D341Med (cell line): ENCODE measurements at regions not wholly inside any gene's neighbourhood (a gene's known extent, or its start where the extent isn't known, plus 50 kb on each side); places are given as distances from the start of the nearest gene placed in this dataset.

Experiments
- DNase-seq: peaks from one replicate; pipeline ENCODE4 v3.0.0; 2012; ENCODE audit warnings: low spot score

- no peak for DNase-seq
These were observed 137.3 kb upstream of the FRMD4A start for GRCh38 chr10:14468023-14468441.

- DNase-seq = no peak
These were observed 135.5 kb upstream of the FRMD4A start for GRCh38 chr10:14466257-14466656.

GRCh38 chr10:14460447-14460846 is 129.7 kb upstream of the FRMD4A start:
- DNase-seq = no peak

GRCh38 chr10:14459665-14460064 is 128.9 kb upstream of the FRMD4A start:
- no peak for DNase-seq

- no peak for DNase-seq
These were observed 126.1 kb upstream of the FRMD4A start for GRCh38 chr10:14456870-14457266.

GRCh38 chr10:14456218-14456869 is 125.6 kb upstream of the FRMD4A start:
- DNase-seq = no peak

- no peak for DNase-seq
These were observed 123.9 kb upstream of the FRMD4A start for GRCh38 chr10:14454629-14455028.

- DNase-seq = no peak
These were observed 123.5 kb upstream of the FRMD4A start for GRCh38 chr10:14454206-14454605.

- DNase-seq = no peak
These were observed 122.9 kb upstream of the FRMD4A start for GRCh38 chr10:14453593-14453992.

GRCh38 chr10:14451341-14451740 is 120.6 kb upstream of the FRMD4A start:
- DNase-seq = no peak

GRCh38 chr10:14450041-14450491 is 119.3 kb upstream of the FRMD4A start:
- no peak for DNase-seq

- DNase-seq = no peak
These were observed 118.6 kb upstream of the FRMD4A start for GRCh38 chr10:14449293-14449815.

GRCh38 chr10:14448197-14448990 is 117.7 kb upstream of the FRMD4A start:
- DNase-seq = no peak

- no peak for DNase-seq
These were observed 116.5 kb upstream of the FRMD4A start for GRCh38 chr10:14447094-14447839.

- DNase-seq = no peak
These were observed 108.9 kb upstream of the FRMD4A start for GRCh38 chr10:14439451-14440259.

GRCh38 chr10:14438576-14438975 is 107.9 kb upstream of the FRMD4A start:
- no peak for DNase-seq

GRCh38 chr10:14438057-14438456 is 107.3 kb upstream of the FRMD4A start:
- no peak for DNase-seq

GRCh38 chr10:14435976-14436632 is 105.4 kb upstream of the FRMD4A start:
- DNase-seq = no peak

- DNase-seq = no peak
These were observed 102.4 kb upstream of the FRMD4A start for GRCh38 chr10:14433147-14433546.

GRCh38 chr10:14431868-14432267 is 101.1 kb upstream of the FRMD4A start:
- no peak for DNase-seq

- no peak for DNase-seq
These were observed 98.4 kb upstream of the FRMD4A start for GRCh38 chr10:14429043-14429700.
